HepG2 (cell line): ENCODE measurements at regions not wholly inside any gene's neighbourhood (a gene's known extent, or its start where the extent isn't known, plus 50 kb on each side); places are given as distances from the start of the nearest gene placed in this dataset.
"Not testable (repeated sequence)": the region's sequence is repeated elsewhere in the genome, so short reads cannot be mapped to it uniquely, and the experiment has no call there.

Experiments used
- ATAC-seq: fragments of 200-7000 bp; cut with Tn5 transposase; 3 replicates; pipeline ENCODE4 v1.9.1; 2020; ENCODE audit warnings: mild to moderate bottlenecking, moderate library complexity
- BruUV-seq: library from RNA; stranded (reverse); fragments of 400-500 nt; replicated peaks from 2 replicates; lab custom pipeline; 2021; lab: Mats Ljungman, UMichigan
- CTCF ChIA-PET: fragments of 300-600 bp; formaldehyde crosslinking; extraction: SDS; loops from one replicate; lab custom pipeline; 2021; ENCODE audit warnings: low total read pairs, inconsistent platforms, low intra/inter-chr PET ratio; lab: Yijun Ruan, JAX
- POLR2A ChIA-PET: fragments of 350-600 bp; sonication (Branson Sonifier 250); formaldehyde crosslinking; loops from one replicate; lab custom pipeline; 2020; ENCODE audit warnings: antibody characterized with exemption, inconsistent platforms; lab: Yijun Ruan, JAX
- DNase-seq: peaks from one replicate; pipeline ENCODE4 v3.0.0-alpha.2; 2015; ENCODE audit warnings: low spot score
- FAIRE-seq: peaks from 3 replicates; lab custom pipeline; 2011; peaks lifted over from hg19 to GRCh38; lab: Jason Lieb, UNC
- H2AFZ ChIP-seq: one replicate; pipeline ENCODE4 v1.6.1; 2011; ENCODE audit warnings: low read length, inconsistent platforms
- H3K27ac ChIP-seq: fragments of 300-600 bp; 3 replicates; pipeline ENCODE4 v1.8.0; 2011; ENCODE audit warnings: mixed run types, mild to moderate bottlenecking, mixed read lengths, low read length, inconsistent platforms; ENCODE audit not compliant: insufficient read depth; ENCODE audit errors: extremely low read length
- H3K27me3 ChIP-seq, 2 experiments: fragments of 200-600 bp in 1 of 2; 2 replicates in 1 of 2; 3 replicates in 1 of 2; pipeline versions ENCODE4 v1.6.0 to v1.8.0; 2011; ENCODE audit warnings: low read length in 2 of 2, mild to moderate bottlenecking in 2 of 2, moderate library complexity in 2 of 2, inconsistent platforms in 1 of 2; ENCODE audit not compliant: insufficient read depth in 2 of 2, control insufficient read depth in 1 of 2
- H3K36me3 ChIP-seq, 2 experiments: fragments of 200-600 bp in 1 of 2; replicated peaks in 1 of 2; 2 replicates in 1 of 2; 3 replicates in 1 of 2; pipeline versions ENCODE4 v1.5.1 to v1.8.0; 2011; ENCODE audit warnings: low read length in 2 of 2, inconsistent platforms in 1 of 2; ENCODE audit not compliant: insufficient read depth in 2 of 2, control insufficient read depth in 1 of 2
- H3K4me1 ChIP-seq: 2 replicates; pipeline ENCODE4 v1.5.1; 2012; ENCODE audit warnings: low read length, inconsistent platforms; ENCODE audit not compliant: insufficient read depth
- H3K4me2 ChIP-seq: 2 replicates; pipeline ENCODE4 v1.6.0; 2011; ENCODE audit warnings: low read depth, low read length, inconsistent platforms
- H3K4me3 ChIP-seq, 3 experiments: fragments of 200-600 bp in 1 of 3; sonication (generic), shearing (Covaris generic) in 1 of 3; replicated peaks in 1 of 3; 2 replicates each; pipeline ENCODE4 v1.5.1; 2011 to 2016; ENCODE audit warnings: low read length in 3 of 3, inconsistent platforms in 2 of 3, low read depth in 2 of 3, mild to moderate bottlenecking in 2 of 3, control low read depth in 1 of 3, mixed read lengths in 1 of 3; ENCODE audit not compliant: insufficient read depth in 1 of 3
- H3K79me2 ChIP-seq: one replicate; pipeline ENCODE4 v1.6.1; 2011; ENCODE audit warnings: low read length, inconsistent platforms; ENCODE audit not compliant: insufficient read depth
- H3K9ac ChIP-seq: 2 replicates; pipeline ENCODE4 v1.6.0; 2011; ENCODE audit warnings: mild to moderate bottlenecking, low read depth, low read length, inconsistent platforms; ENCODE audit not compliant: insufficient read depth
- H3K9me3 ChIP-seq: 2 replicates; pipeline ENCODE4 v1.5.1; 2012; ENCODE audit warnings: mild to moderate bottlenecking, low read length
- H4K20me1 ChIP-seq: 2 replicates; pipeline ENCODE4 v1.6.0; 2011; ENCODE audit warnings: inconsistent platforms, mild to moderate bottlenecking, low read length, moderate library complexity; ENCODE audit not compliant: insufficient read depth
- CBFB ChIP-seq: sonication (generic); formaldehyde crosslinking; IDR thresholded peaks from 2 replicates; pipeline ENCODE4 v1.4.0; 2020; ENCODE audit warnings: missing genetic modification reagents
- MXI1 ChIP-seq: IDR thresholded peaks from 3 replicates; pipeline ENCODE4 v1.6.1; 2012; ENCODE audit warnings: low read depth, low read length, inconsistent platforms, borderline replicate concordance
- ZNF468 ChIP-seq: sonication (generic); formaldehyde crosslinking; IDR thresholded peaks from 2 replicates; pipeline ENCODE4 v1.8.0; 2022; ENCODE audit warnings: mild to moderate bottlenecking, moderate library complexity, missing genetic modification reagents
- ZNF75D ChIP-seq: sonication (generic); formaldehyde crosslinking; IDR thresholded peaks from 2 replicates; pipeline ENCODE4 v1.8.1; 2023; ENCODE audit warnings: missing genetic modification reagents, mild to moderate bottlenecking, borderline replicate concordance
- WGBS: methylation state at CpG from one replicate; pipeline ENCODE4 v1.1.6; 2017; ENCODE audit warnings: low lambda C conversion rate; 5-methylcytosine and 5-hydroxymethylcytosine counted together
- in situ Hi-C: cut with HindIII; loops from 2 replicates; pipeline ENCODE4 v1.10.0; 2017; ENCODE audit warnings: low pct_unique_long_range_greater_than_20kb; ENCODE audit not compliant: extremely low pct_ligation_motif_present
- intact Hi-C: fragments of 100-400 bp; cut with micrococcal nuclease; formaldehyde crosslinking; loops from one replicate; pipeline ENCODE4 v1.10.0; 2022; ENCODE audit not compliant: unreplicated experiment
- TF ChIP-seq, protein P1 (sequence below): sonication (generic); formaldehyde crosslinking; IDR thresholded peaks from 2 replicates; pipeline ENCODE4 v1.5.0; 2020; ENCODE audit warnings: mild to moderate bottlenecking, missing genetic modification reagents, borderline replicate concordance
- TF ChIP-seq, protein P2 (sequence below): IDR thresholded peaks from 2 replicates; pipeline ENCODE4 v1.6.1; 2016; ENCODE audit warnings: mild to moderate bottlenecking
- TF ChIP-seq, protein P3 (sequence below): sonication (generic); formaldehyde crosslinking; IDR thresholded peaks from 2 replicates; pipeline ENCODE4 v1.4.0; 2020; ENCODE audit warnings: missing genetic modification reagents
- TF ChIP-seq, protein P4 (sequence below): IDR thresholded peaks from 2 replicates; pipeline ENCODE4 v1.4.0; 2020; ENCODE audit warnings: mild to moderate bottlenecking, missing genetic modification reagents

DNA sequence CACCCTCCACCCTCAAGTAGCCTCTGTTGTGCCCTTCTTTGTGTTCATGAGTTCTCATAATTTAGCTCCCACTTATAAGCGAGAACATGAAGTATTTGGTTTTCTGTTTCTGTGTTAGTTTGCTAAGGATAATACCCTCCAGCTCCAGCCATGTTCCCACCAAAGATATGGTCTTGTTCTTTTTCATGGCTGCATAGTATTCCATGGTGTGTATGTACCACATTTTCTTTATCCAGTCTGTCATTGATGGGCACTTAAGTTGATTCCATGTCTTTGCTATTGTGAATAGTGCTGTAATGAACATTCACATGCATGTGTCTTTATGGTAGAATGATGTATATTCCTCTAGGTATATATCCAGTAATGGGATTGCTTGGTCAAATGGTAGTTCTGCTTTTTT, 77.8 kb downstream of the FTHL17 start:
- CTCF ChIA-PET, H3K79me2 ChIP-seq, H3K9ac ChIP-seq, intact Hi-C loops, H3K4me2 ChIP-seq, FAIRE-seq, H3K36me3 ChIP-seq, BruUV-seq, H3K4me3 ChIP-seq, H3K9me3 ChIP-seq, POLR2A ChIA-PET, DNase-seq, H3K27me3 ChIP-seq, in situ Hi-C loops, H2AFZ ChIP-seq, ATAC-seq, H4K20me1 ChIP-seq: not testable (repeated sequence)
- peak overlapping the region; percentile 84 for H3K27ac ChIP-seq
- peaks cover 72% of the 10 kb centered on the region for H3K4me1 ChIP-seq
- 100% methylated on average over 1 of the region's 1 CpG for WGBS

DNA sequence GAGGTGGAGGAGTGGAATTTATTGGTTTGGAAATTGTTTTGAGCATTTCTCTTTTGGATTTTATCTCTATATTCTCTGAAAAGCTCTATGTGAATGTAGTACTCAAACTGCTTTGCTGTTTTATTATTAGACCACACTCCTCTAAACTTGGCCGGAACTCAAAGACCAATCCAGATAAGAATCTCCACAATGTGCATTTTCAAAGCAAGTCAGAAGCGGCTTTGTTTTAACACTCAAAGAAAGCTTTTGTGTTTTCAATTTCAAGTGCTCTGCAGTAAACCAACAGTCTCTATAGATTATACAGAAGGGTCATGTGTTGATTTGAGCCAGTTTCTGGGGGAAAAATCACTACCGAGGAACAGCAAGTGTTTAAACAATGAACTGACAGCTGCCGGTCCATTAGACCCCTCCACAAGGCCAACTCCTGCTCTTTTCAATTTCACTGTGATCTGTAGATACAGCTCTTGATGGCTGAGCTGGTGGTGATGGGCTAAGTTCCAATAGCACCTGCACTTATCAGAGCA, 79.4 kb downstream of the FTHL17 start:
- H4K20me1 ChIP-seq: no peaks in the 10 kb centered on the region
- peak overlapping the region; percentile 84 for H3K27ac ChIP-seq
- POLR2A ChIA-PET: interaction anchor here (0.6 kb wide), 1 partner anchor 17 kb away, joined by 3 read pairs; no protein-coding TSS in a partner anchor
- CTCF ChIA-PET: no interaction called here
- no peak overlapping the region for H2AFZ ChIP-seq
- no peak overlapping the region for H3K4me3 ChIP-seq
- no TSS peak for BruUV-seq
- H3K4me1 ChIP-seq: peaks cover 64% of the 10 kb centered on the region
- no peaks in the 10 kb centered on the region for H3K9me3 ChIP-seq
- in situ Hi-C loops: no loop called here
- 0% methylated on average over 3 of the region's 4 CpGs for WGBS
- no peak overlapping the region; the same call in 1 of the 2 replicates for H3K4me2 ChIP-seq
- peak; percentile 93 for DNase-seq
- no peaks in the 10 kb centered on the region for H3K79me2 ChIP-seq
- H3K27me3 ChIP-seq: no peaks in the 10 kb centered on the region
- no peaks in the 10 kb centered on the region for H3K36me3 ChIP-seq
- FAIRE-seq: peak; percentile 98
- no peak overlapping the region for H3K9ac ChIP-seq
- intact Hi-C loops: loop anchor here (2.0 kb wide), 1 partner anchor 18 kb away; no protein-coding TSS in a partner anchor
- peak; percentile 92 for ATAC-seq
- no peak for TF ChIP-seq CBFB (CRISPR knock-in tag)
- TF ChIP-seq, protein P1, sequence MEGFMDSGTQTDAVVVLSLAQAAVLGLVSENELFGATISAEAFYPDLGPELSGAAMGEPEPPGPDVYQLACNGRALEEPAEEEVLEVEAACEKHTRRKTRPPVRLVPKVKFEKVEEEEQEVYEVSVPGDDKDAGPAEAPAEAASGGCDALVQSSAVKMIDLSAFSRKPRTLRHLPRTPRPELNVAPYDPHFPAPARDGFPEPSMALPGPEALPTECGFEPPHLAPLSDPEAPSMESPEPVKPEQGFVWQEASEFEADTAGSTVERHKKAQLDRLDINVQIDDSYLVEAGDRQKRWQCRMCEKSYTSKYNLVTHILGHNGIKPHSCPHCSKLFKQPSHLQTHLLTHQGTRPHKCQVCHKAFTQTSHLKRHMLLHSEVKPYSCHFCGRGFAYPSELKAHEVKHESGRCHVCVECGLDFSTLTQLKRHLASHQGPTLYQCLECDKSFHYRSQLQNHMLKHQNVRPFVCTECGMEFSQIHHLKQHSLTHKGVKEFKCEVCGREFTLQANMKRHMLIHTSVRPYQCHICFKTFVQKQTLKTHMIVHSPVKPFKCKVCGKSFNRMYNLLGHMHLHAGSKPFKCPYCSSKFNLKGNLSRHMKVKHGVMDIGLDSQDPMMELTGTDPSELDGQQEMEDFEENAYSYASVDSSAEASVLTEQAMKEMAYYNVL: no peak; the same call in 1 of the 2 replicates
- TF ChIP-seq ZNF468 (CRISPR knock-in tag): no peak
- TF ChIP-seq, protein P2, sequence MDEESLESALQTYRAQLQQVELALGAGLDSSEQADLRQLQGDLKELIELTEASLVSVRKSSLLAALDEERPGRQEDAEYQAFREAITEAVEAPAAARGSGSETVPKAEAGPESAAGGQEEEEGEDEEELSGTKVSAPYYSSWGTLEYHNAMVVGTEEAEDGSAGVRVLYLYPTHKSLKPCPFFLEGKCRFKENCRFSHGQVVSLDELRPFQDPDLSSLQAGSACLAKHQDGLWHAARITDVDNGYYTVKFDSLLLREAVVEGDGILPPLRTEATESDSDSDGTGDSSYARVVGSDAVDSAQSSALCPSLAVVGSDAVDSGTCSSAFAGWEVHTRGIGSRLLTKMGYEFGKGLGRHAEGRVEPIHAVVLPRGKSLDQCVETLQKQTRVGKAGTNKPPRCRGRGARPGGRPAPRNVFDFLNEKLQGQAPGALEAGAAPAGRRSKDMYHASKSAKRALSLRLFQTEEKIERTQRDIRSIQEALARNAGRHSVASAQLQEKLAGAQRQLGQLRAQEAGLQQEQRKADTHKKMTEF: peak; percentile 31; the same call in 1 of the 2 replicates
- TF ChIP-seq ZNF75D (CRISPR knock-in tag): no peak
- TF ChIP-seq, protein P3, sequence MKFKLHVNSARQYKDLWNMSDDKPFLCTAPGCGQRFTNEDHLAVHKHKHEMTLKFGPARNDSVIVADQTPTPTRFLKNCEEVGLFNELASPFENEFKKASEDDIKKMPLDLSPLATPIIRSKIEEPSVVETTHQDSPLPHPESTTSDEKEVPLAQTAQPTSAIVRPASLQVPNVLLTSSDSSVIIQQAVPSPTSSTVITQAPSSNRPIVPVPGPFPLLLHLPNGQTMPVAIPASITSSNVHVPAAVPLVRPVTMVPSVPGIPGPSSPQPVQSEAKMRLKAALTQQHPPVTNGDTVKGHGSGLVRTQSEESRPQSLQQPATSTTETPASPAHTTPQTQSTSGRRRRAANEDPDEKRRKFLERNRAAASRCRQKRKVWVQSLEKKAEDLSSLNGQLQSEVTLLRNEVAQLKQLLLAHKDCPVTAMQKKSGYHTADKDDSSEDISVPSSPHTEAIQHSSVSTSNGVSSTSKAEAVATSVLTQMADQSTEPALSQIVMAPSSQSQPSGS (CRISPR knock-in tag): no peak
- TF ChIP-seq, protein P4, sequence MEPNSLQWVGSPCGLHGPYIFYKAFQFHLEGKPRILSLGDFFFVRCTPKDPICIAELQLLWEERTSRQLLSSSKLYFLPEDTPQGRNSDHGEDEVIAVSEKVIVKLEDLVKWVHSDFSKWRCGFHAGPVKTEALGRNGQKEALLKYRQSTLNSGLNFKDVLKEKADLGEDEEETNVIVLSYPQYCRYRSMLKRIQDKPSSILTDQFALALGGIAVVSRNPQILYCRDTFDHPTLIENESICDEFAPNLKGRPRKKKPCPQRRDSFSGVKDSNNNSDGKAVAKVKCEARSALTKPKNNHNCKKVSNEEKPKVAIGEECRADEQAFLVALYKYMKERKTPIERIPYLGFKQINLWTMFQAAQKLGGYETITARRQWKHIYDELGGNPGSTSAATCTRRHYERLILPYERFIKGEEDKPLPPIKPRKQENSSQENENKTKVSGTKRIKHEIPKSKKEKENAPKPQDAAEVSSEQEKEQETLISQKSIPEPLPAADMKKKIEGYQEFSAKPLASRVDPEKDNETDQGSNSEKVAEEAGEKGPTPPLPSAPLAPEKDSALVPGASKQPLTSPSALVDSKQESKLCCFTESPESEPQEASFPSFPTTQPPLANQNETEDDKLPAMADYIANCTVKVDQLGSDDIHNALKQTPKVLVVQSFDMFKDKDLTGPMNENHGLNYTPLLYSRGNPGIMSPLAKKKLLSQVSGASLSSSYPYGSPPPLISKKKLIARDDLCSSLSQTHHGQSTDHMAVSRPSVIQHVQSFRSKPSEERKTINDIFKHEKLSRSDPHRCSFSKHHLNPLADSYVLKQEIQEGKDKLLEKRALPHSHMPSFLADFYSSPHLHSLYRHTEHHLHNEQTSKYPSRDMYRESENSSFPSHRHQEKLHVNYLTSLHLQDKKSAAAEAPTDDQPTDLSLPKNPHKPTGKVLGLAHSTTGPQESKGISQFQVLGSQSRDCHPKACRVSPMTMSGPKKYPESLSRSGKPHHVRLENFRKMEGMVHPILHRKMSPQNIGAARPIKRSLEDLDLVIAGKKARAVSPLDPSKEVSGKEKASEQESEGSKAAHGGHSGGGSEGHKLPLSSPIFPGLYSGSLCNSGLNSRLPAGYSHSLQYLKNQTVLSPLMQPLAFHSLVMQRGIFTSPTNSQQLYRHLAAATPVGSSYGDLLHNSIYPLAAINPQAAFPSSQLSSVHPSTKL (CRISPR knock-in tag): peak; percentile 87
- TF ChIP-seq MXI1: no peak
